NB4 (cell line): ENCODE measurements at regions not wholly inside any gene's neighbourhood (a gene's known extent, or its start where the extent isn't known, plus 50 kb on each side); places are given as distances from the start of the nearest gene placed in this dataset.

Experiments
- DNase-seq: peaks from one replicate; pipeline ENCODE4 v3.0.0; 2010; ENCODE audit warnings: low read depth
- H3K4me3 ChIP-seq: one replicate; pipeline ENCODE4 v1.5.1; 2011; ENCODE audit warnings: mild to moderate bottlenecking, low read depth, low read length, moderate library complexity
- MYC ChIP-seq: IDR thresholded peaks from 2 replicates; pipeline ENCODE4 v1.6.1; 2011; ENCODE audit warnings: low read depth, low read length
- POLR2A ChIP-seq: IDR thresholded peaks from 2 replicates; pipeline ENCODE4 v1.6.1; 2011; ENCODE audit warnings: mild to moderate bottlenecking; ENCODE audit not compliant: insufficient read length; ENCODE audit errors: extremely low read depth
- TF ChIP-seq, protein P1 (sequence below): IDR thresholded peaks from one replicate; pipeline ENCODE4 v1.5.1; 2012; ENCODE audit warnings: low read depth, low read length
- TF ChIP-seq, protein P2 (sequence below): IDR thresholded peaks from 2 replicates; pipeline ENCODE4 v1.6.1; 2011; ENCODE audit warnings: low read depth, low read length

- no peak for DNase-seq
- H3K4me3 ChIP-seq: no peak overlapping the region
- TF ChIP-seq, protein P1, sequence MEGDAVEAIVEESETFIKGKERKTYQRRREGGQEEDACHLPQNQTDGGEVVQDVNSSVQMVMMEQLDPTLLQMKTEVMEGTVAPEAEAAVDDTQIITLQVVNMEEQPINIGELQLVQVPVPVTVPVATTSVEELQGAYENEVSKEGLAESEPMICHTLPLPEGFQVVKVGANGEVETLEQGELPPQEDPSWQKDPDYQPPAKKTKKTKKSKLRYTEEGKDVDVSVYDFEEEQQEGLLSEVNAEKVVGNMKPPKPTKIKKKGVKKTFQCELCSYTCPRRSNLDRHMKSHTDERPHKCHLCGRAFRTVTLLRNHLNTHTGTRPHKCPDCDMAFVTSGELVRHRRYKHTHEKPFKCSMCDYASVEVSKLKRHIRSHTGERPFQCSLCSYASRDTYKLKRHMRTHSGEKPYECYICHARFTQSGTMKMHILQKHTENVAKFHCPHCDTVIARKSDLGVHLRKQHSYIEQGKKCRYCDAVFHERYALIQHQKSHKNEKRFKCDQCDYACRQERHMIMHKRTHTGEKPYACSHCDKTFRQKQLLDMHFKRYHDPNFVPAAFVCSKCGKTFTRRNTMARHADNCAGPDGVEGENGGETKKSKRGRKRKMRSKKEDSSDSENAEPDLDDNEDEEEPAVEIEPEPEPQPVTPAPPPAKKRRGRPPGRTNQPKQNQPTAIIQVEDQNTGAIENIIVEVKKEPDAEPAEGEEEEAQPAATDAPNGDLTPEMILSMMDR: no peak
- TF ChIP-seq POLR2A (no peak), MYC (no peak)
- TF ChIP-seq, protein P2, sequence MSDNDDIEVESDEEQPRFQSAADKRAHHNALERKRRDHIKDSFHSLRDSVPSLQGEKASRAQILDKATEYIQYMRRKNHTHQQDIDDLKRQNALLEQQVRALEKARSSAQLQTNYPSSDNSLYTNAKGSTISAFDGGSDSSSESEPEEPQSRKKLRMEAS: no peak
Measured at GRCh38 chr4:136342666-136343065, 1189.6 kb downstream of the PCDH18 start.

GRCh38 chr4:136337216-136337615 is 1195.1 kb downstream of the PCDH18 start:
- TF ChIP-seq, protein P1: no peak
- TF ChIP-seq, protein P2: no peak
- TF ChIP-seq MYC: no peak
- no peak for TF ChIP-seq POLR2A

GRCh38 chr4:136336479-136336878 is 1195.8 kb downstream of the PCDH18 start:
- H3K4me3 ChIP-seq: no peak overlapping the region
- DNase-seq: no peak
- TF ChIP-seq MYC: no peak

More at GRCh38 chr4:136337216-136337615, 1195.1 kb downstream of the PCDH18 start:
- H3K4me3 ChIP-seq: no peak overlapping the region
- no peak for DNase-seq

- H3K4me3 ChIP-seq: no peak overlapping the region
- TF ChIP-seq, protein P1: peak; percentile 8
- TF ChIP-seq, protein P2: no peak
- TF ChIP-seq MYC (no peak), POLR2A (no peak)
- peak; percentile 2 for DNase-seq
Measured at GRCh38 chr4:136329042-136329662, 1203.1 kb downstream of the PCDH18 start.

- DNase-seq: no peak
- H3K4me3 ChIP-seq: no peak overlapping the region
- TF ChIP-seq, protein P2: no peak
Measured at GRCh38 chr4:136328131-136328530, 1204.2 kb downstream of the PCDH18 start.

DNA sequence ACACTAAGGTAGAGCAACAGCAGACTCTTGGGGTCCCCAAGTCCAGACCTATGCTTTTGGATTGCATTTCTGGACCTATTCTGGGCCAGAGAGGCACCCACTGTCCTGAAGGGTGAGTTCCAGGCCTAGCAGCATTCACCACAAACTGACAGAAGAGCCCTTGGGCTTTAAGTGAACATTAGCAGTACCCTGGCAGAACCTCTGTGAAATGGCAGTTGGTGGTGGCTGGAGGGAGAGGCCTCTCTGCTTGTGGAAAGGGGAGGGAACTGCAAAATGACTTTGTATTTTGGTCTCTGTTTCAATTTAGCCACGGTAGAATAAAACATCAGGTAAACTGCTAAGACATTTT is 1211.9 kb downstream of the PCDH18 start:
- TF ChIP-seq, protein P2: no peak
- no peak for TF ChIP-seq MYC
- TF ChIP-seq, protein P1: no peak
- no peak for TF ChIP-seq POLR2A
- no peak overlapping the region for H3K4me3 ChIP-seq
- no peak for DNase-seq

DNA sequence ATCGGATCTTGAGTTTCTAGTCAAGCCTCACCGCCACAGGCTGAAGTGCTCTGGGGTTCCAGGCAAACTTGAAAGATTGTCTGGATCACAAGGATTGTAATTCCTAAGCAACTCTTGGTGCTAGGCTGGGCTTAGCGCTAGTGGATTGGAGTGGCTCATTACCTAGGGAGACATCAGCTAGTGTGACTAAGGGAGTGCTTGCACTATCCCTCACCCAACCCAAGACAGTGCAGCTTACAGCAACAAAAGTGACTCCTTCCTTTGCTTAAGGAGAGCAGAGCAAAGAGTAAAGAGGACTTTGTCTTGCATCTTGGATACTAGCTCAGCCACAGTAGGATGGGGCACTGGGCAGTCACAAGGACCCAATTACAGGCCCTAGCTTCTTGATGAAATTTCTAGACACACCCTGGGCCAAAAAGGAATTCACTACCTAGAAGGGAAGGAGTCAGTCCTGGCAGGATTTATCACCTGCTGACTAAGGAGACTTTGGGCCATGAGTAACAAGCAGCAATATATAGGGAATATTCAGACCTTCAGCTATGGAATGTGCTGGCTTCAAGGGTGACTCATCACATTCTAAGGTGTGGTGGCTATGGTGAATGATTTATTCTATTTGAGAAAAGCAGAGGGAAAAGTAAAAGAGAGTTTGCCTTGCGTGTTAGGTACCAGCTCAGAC is 1212.4 kb downstream of the PCDH18 start:
- H3K4me3 ChIP-seq: no peak overlapping the region
- no peak for TF ChIP-seq POLR2A
- TF ChIP-seq, protein P1: no peak
- TF ChIP-seq, protein P2: no peak
- TF ChIP-seq MYC: no peak
- no peak for DNase-seq
